HG03342 (cell line): ENCODE measurements at regions not wholly inside any gene's neighbourhood (a gene's known extent, or its start where the extent isn't known, plus 50 kb on each side); places are given as distances from the start of the nearest gene placed in this dataset.

ENCODE experiments used
- ATAC-seq: cut with Tn5 transposase; IDR thresholded peaks from one replicate; pipeline ENCODE4 v1.9.1; 2021; ENCODE audit warnings: mild to moderate bottlenecking, moderate library complexity; ENCODE audit not compliant: unreplicated experiment

- ATAC-seq, result peak; percentile 47
These were observed 102.2 kb upstream of the MOCS2 start for GRCh38 chr5:53211799-53212198.

GRCh38 chr5:53219174-53219573, 109.6 kb upstream of the MOCS2 start:
- ATAC-seq, result no peak

DNA sequence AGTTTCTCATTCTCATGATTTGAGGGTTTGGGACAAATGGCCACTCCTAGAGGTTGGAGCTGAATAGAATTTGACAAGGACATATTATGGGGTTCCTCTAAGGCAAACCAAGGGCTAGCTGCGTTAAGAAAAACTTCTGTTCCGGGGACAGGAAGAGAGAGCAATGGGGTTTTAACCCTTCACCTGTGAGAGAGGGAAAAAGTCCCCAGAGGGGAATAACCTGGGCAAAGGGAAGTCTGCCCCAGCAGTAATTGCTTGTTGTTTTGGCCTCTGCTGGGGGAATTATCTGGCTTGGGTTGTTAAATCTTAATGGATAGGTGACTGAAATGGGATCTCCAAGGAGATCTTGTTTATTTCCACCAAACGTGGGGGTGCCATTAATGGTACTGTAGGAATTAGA, 110.1 kb upstream of the MOCS2 start:
- no peak for ATAC-seq

DNA sequence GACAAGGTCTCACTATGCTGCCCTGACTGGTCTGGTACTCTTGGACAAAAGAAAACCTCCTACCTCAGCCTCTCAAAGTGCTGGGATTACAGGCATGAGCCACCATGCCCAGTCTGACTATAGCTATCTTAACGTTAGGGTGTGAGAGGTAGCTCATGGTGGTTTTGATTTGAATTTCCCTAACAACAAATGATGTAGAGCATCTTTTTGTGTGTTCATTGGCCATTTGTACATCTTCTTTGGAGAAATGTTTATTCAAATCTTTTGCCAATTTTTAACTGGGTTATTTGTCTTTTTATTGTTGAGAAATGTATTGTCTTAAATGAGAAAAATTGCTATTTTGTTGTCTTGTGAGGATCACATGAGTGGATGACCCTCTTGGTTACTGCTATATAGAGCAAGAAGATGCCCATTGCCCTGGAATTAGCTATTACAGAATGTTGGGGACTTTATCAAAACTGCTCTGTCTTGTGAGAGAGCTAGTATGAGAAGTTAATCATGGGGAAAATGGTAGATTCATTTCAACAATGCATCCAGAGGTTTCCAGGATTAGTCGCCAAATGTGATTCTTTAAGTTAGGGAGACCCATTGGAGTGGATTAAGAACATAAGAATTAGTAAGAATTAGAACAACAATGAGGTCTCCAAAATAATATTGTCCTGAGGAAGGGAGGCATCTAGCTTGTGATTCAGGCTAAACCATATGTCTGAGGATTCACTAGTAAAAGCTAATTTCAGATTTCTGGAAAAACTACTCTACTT, 124.3 kb upstream of the MOCS2 start:
- no peak for ATAC-seq

DNA sequence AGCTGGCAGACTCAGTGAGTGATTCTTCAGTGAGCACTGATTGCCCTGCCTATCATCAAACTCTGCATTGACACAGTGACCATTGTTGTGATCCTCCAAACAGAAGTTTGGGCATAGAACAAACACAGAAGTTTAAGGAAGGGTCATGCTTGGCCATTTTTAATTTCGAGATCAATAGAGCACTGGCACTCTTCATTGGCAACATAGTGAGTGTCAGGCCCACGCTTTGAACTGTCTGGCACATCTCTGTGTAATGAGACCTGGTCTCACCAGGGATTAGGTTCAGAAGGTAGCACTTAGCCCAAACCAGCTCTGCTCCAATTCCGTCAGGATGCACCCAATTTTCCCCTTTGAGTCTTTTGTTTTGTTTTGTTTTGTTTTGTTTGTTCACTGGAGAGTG, 127.1 kb upstream of the MOCS2 start:
- no peak for ATAC-seq

DNA sequence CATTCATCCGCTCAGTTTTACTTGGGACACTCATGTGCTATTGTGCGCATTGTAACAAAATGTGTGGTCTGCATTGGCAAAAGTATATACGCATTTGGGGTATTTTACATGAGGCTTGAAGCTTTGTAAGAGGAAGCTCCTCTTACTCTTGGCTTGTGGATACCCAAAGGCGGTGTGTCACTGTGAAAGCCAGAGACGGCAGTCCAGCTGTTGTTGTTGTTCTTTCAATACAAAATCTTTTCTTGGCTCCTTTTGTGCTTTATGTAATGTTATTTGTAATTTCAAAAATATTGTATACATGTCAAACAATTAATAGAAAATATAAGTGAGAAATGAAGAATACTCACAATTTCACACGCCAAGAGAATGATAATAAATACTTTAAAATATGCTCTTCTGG, 128.3 kb upstream of the MOCS2 start:
- no peak for ATAC-seq

DNA sequence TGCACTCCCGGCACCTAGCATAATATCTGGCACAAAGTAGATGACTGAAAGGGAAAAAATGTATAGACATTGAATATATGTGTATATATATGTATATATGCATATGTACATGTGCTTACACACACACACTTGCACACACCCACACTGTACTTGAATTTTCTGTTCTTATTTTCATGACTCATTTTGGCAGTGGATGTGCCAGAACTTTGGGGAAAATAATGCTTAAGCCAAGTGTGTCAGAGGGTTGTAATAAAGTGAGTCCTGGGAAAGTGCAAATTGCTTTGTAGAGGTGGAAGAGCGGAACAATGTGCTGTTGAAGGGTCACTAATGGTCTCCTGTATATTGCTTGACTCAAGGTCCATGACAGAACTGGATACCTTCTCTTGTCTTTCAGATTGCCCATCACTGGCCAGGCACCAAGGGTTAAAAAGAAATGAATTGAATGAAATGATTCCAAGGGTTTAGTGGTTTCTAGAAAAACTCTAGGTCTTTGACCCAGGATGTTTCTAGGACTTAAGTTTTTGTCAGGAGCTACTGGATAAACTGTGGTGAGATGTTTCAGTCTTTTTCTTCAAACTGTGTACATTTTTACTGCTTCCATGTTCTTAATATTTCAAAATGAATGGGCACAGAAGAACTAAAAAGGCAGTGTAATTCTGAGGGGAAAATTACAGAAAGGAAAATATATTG, 129.9 kb upstream of the MOCS2 start:
- ATAC-seq, result no peak

GRCh38 chr5:53240661-53241060, 131.1 kb upstream of the MOCS2 start:
- ATAC-seq, result no peak

- ATAC-seq, result no peak
These were observed 132.0 kb upstream of the MOCS2 start for GRCh38 chr5:53241572-53241971.

- no peak for ATAC-seq
These were observed 133.8 kb upstream of the MOCS2 start for GRCh38 chr5:53243403-53243802.

GRCh38 chr5:53246042-53246836, 136.7 kb upstream of the MOCS2 start:
- ATAC-seq, result no peak

DNA sequence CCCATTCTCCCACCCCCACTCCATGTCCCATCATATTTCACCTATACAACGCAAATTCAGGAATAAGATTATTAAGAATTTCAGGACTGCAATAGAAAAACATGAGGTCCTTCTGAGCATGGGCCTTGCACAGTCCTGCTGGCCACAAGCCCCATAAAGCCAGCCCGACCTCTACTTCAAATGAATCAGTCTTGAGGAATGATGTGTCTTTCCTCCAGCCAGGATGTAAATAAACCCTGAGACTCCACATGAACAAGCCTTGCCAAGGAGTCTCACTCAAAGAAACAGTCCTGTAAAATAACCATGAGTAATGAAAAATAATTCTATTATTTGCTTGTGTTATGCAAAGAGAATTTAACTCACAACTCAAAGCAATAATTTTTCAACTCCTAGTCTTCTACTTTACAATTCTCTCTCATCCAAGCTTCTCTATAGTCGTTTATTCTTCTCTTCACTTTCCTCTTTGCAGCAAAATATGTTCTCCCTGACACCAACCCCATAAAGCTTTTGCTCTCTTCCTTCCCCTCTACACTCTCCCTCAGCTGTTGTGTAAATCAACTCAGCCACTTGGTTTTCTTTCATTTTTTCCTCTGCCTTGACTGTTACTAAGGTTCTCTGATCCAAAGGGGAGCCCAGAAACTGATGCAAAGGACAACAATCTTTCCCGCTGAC, 140.1 kb upstream of the MOCS2 start:
- ATAC-seq, result no peak

GRCh38 chr5:53250201-53250550, 140.6 kb upstream of the MOCS2 start:
- ATAC-seq, result no peak

DNA sequence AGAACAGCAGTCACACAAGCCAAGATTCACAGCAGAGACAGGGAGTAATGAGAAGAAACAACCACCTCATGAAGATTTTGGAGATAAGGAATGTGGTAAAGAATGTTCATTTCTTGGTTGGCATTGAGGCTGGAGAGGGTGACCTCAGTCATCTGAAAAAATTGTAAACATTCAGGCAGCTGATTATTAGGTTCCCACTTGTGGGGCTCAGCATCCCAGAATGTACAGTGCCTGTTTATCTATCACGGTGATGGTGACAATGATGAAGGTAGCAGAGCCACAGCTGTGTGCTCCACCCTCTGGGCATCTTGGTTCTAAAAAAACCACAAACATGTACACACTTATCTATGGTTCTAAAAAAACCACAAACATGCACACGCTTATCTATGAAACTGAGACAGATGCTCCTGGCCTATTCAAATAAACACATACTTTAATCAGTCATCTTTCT, 143.9 kb upstream of the MOCS2 start:
- ATAC-seq, result no peak

GRCh38 chr5:53256746-53257145, 147.2 kb upstream of the MOCS2 start:
- no peak for ATAC-seq

GRCh38 chr5:53257806-53258373, 148.3 kb upstream of the MOCS2 start:
- ATAC-seq, result no peak

GRCh38 chr5:53259176-53259575, 149.6 kb upstream of the MOCS2 start:
- ATAC-seq, result no peak

GRCh38 chr5:53260446-53260845, 150.9 kb upstream of the MOCS2 start:
- no peak for ATAC-seq

GRCh38 chr5:53261245-53261644, 151.7 kb upstream of the MOCS2 start:
- ATAC-seq, result no peak

DNA sequence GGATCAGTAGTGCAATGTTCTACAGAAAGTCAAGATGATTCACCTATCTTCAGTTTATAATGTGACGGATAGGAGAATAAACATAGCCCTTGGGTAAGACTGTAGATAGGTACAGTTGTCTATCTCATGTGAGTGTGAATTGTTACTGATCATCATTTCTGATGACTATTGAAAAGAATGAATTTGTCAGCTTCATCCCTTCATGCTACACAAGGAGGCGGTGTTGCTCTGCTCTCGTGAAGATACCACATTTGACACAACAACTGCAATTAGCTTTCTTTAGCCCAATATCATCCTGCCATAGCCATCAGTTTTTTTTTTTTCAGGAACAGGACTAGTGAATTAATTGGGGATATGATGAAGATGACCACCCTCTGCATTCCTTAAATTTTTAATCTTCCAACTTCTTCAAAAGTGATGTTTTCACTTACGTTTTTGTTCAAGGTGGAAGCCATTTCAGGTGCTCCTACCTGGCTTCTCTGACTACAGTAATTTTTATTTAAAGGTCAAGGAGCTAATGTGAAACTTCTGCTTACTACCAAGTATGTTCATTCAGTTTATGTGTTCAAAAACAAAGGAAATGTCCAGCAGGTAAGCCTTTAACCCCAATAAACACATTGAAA, 152.9 kb upstream of the MOCS2 start:
- no peak for ATAC-seq
